ENCODE measurements at regions not wholly inside any gene's neighbourhood (a gene's known extent, or its start where the extent isn't known, plus 50 kb on each side); places are given as distances from the start of the nearest gene placed in this dataset.

DNA sequence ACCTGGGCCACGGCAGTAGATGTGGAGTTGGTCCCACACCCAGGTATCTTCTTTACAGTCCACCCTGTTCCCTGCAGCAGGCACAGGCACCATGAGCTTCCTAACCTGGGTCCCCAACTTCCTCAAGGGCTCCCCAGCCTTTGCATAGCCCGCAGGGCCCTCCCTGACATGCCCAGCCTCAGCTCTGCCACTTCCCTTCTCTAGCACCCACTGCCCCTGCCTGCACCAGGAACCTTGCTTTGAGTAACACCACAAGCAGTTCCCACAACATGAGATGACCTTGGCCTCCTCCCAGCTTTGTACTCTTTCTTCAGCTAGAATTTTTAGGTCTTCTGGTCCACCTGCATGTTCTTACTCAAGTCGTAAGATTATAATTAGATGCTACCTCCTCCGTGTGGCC lies 92.2 kb upstream of the ZPBP start:
- Histone ChIP-seq H3K9me3 (ENCODE audit: control insufficient read depth, low read length) (no peaks in the 10 kb centered on the region), H3K36me3 (ENCODE audit: control insufficient read depth, insufficient read depth, low read length) (no peaks in the 10 kb centered on the region), H3K9ac (ENCODE audit: extremely low read depth, low read length, poor library complexity, severe bottlenecking) (no peak overlapping the region), H3K27me3 (ENCODE audit: control insufficient read depth, insufficient read depth, low read length, poor library complexity, severe bottlenecking) (no peaks in the 10 kb centered on the region), H3K4me1 (ENCODE audit: control insufficient read depth, insufficient read depth, low read length) (no peaks in the 10 kb centered on the region), H3K4me3 (ENCODE audit: low read length) (no peak overlapping the region), H3K27ac (ENCODE audit: low read depth, low read length) (no peak overlapping the region)
- H3K27ac Mint-ChIP-seq, result no peak overlapping the region
- whole genome bisulfite sequencing, 2 experiments (ENCODE audit: insufficient coverage in 1 of 2, insufficient read length in 1 of 2), result 90 to 93% methylated on average over 3 to 4 of the region's 4 CpGs
- no peaks in the 10 kb centered on the region for H3K27me3 Mint-ChIP-seq (ENCODE audit: insufficient read depth)
- TF ChIP-seq, protein P1, sequence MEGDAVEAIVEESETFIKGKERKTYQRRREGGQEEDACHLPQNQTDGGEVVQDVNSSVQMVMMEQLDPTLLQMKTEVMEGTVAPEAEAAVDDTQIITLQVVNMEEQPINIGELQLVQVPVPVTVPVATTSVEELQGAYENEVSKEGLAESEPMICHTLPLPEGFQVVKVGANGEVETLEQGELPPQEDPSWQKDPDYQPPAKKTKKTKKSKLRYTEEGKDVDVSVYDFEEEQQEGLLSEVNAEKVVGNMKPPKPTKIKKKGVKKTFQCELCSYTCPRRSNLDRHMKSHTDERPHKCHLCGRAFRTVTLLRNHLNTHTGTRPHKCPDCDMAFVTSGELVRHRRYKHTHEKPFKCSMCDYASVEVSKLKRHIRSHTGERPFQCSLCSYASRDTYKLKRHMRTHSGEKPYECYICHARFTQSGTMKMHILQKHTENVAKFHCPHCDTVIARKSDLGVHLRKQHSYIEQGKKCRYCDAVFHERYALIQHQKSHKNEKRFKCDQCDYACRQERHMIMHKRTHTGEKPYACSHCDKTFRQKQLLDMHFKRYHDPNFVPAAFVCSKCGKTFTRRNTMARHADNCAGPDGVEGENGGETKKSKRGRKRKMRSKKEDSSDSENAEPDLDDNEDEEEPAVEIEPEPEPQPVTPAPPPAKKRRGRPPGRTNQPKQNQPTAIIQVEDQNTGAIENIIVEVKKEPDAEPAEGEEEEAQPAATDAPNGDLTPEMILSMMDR (conservative IDR thresholded peaks at IDR 0.05), result no peak
- no peaks in the 10 kb centered on the region for H3K9me3 Mint-ChIP-seq
- no peaks in the 10 kb centered on the region for H3K36me3 Mint-ChIP-seq (ENCODE audit: low read depth)
- DNase-seq, result peak; percentile 29
- H3K4me3 Mint-ChIP-seq, result no peak overlapping the region
- peaks cover 8% of the 10 kb centered on the region for H3K4me1 Mint-ChIP-seq

DNA sequence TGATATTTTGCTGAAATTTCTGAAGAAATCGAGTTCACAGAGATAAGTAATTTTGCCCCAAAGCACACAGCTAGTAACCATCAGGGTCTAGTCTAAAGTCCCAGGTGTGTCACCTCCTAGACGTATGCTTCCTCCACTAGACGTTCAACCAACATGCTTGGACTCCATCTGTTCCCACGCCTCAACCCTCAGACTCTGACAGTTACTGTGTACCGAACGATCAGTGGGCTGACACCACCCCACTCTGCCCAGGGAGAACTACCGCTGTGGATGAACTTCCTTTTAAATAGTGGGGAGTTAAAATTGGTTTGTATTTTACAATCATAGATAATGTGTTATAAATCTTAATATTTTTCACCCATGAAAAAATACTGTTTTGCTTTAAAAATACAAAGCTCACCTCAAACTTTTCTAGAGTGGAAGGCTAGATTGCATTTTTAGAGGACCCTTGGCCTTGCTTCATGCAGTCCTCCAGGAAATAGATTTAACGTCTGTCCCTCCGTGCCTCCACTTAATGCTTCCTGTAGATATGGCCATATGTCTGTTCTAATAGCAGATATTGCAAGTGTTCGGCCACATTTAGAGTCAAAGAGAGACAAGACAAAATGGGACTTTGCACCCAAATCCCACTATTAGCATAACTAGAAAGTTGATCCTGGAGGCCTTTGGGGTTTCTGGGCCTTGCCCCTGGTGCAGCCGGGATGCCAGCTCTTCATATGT lies 91.4 kb upstream of the ZPBP start:
- Mint-ChIP-seq H3K36me3 (ENCODE audit: low read depth) (no peaks in the 10 kb centered on the region), H3K4me3 (no peak overlapping the region), H3K27ac (no peak overlapping the region), H3K4me1 (peaks cover 8% of the 10 kb centered on the region), H3K27me3 (ENCODE audit: insufficient read depth) (no peaks in the 10 kb centered on the region), H3K9me3 (no peaks in the 10 kb centered on the region)
- no peak overlapping the region for H3K9ac ChIP-seq (ENCODE audit: extremely low read depth, low read length, poor library complexity, severe bottlenecking)
- no peak overlapping the region for H3K27ac ChIP-seq (ENCODE audit: low read depth, low read length)
- H3K4me1 ChIP-seq (ENCODE audit: control insufficient read depth, insufficient read depth, low read length), result no peaks in the 10 kb centered on the region
- no peak for DNase-seq
- H3K27me3 ChIP-seq (ENCODE audit: control insufficient read depth, insufficient read depth, low read length, poor library complexity, severe bottlenecking), result no peaks in the 10 kb centered on the region
- no peak overlapping the region for H3K4me3 ChIP-seq (ENCODE audit: low read length)
- no peaks in the 10 kb centered on the region for H3K9me3 ChIP-seq (ENCODE audit: control insufficient read depth, low read length)
- TF ChIP-seq, protein P1 (conservative IDR thresholded peaks at IDR 0.05), result no peak
- H3K36me3 ChIP-seq (ENCODE audit: control insufficient read depth, insufficient read depth, low read length), result no peaks in the 10 kb centered on the region
- 84 to 85% methylated on average over 8 to 10 of the region's 11 CpGs for WGBS, 2 experiments (ENCODE audit: insufficient coverage in 1 of 2, insufficient read length in 1 of 2)

DNA sequence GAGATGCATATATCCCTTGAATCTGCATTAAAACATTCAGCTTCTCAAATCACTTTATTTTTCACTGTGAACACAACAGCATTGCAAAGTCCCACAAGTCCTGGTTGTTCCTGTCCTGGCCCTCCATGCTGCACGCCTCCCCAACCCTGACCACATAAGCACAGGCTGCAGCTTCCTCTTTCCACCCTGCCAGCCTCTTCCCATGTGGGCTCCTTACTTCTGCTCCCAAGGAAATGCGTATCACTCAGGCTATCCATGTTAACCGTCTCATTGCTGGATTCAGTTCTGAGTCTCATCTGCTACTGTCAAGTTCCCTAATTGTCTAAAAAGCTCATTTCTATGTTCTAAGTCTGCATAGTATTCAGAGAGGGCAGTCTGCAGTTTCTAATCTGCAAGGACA lies 89.7 kb upstream of the ZPBP start:
- Histone ChIP-seq H3K9ac (ENCODE audit: extremely low read depth, low read length, poor library complexity, severe bottlenecking) (no peak overlapping the region), H3K9me3 (ENCODE audit: control insufficient read depth, low read length) (no peaks in the 10 kb centered on the region), H3K36me3 (ENCODE audit: control insufficient read depth, insufficient read depth, low read length) (no peaks in the 10 kb centered on the region), H3K27me3 (ENCODE audit: control insufficient read depth, insufficient read depth, low read length, poor library complexity, severe bottlenecking) (no peaks in the 10 kb centered on the region), H3K27ac (ENCODE audit: low read depth, low read length) (no peak overlapping the region), H3K4me3 (ENCODE audit: low read length) (no peak overlapping the region), H3K4me1 (ENCODE audit: control insufficient read depth, insufficient read depth, low read length) (no peaks in the 10 kb centered on the region)
- Mint-ChIP-seq H3K27ac (no peak overlapping the region), H3K27me3 (ENCODE audit: insufficient read depth) (no peaks in the 10 kb centered on the region), H3K4me1 (peaks cover 8% of the 10 kb centered on the region), H3K36me3 (ENCODE audit: low read depth) (no peaks in the 10 kb centered on the region), H3K9me3 (no peaks in the 10 kb centered on the region), H3K4me3 (no peak overlapping the region)
- DNase-seq, result peak; percentile 47
- 76 to 80% methylated on average over 2 to 3 of the region's 3 CpGs for WGBS, 2 experiments (ENCODE audit: insufficient coverage in 1 of 2, insufficient read length in 1 of 2)
- TF ChIP-seq, protein P1 (conservative IDR thresholded peaks at IDR 0.05), result no peak
